HepG2 (cell line): ENCODE measurements at regions not wholly inside any gene's neighbourhood (a gene's known extent, or its start where the extent isn't known, plus 50 kb on each side); places are given as distances from the start of the nearest gene placed in this dataset.

Source experiments
- ATAC-seq: fragments of 200-7000 bp; cut with Tn5 transposase; 3 replicates; pipeline ENCODE4 v1.9.1; 2020; ENCODE audit warnings: mild to moderate bottlenecking, moderate library complexity
- BruUV-seq: library from RNA; stranded (reverse); fragments of 400-500 nt; replicated peaks from 2 replicates; lab custom pipeline; 2021; lab: Mats Ljungman, UMichigan
- CTCF ChIA-PET: fragments of 300-600 bp; formaldehyde crosslinking; extraction: SDS; loops from one replicate; lab custom pipeline; 2021; ENCODE audit warnings: low total read pairs, inconsistent platforms, low intra/inter-chr PET ratio; lab: Yijun Ruan, JAX
- POLR2A ChIA-PET: fragments of 350-600 bp; sonication (Branson Sonifier 250); formaldehyde crosslinking; loops from one replicate; lab custom pipeline; 2020; ENCODE audit warnings: antibody characterized with exemption, inconsistent platforms; lab: Yijun Ruan, JAX
- DNase-seq: peaks from one replicate; pipeline ENCODE4 v3.0.0-alpha.2; 2015; ENCODE audit warnings: low spot score
- FAIRE-seq: peaks from 3 replicates; lab custom pipeline; 2011; peaks lifted over from hg19 to GRCh38; lab: Jason Lieb, UNC
- H2AFZ ChIP-seq: one replicate; pipeline ENCODE4 v1.6.1; 2011; ENCODE audit warnings: low read length, inconsistent platforms
- H3K27ac ChIP-seq: fragments of 300-600 bp; 3 replicates; pipeline ENCODE4 v1.8.0; 2011; ENCODE audit warnings: mixed run types, mild to moderate bottlenecking, mixed read lengths, low read length, inconsistent platforms; ENCODE audit not compliant: insufficient read depth; ENCODE audit errors: extremely low read length
- H3K27me3 ChIP-seq, 2 experiments: fragments of 200-600 bp in 1 of 2; 2 replicates in 1 of 2; 3 replicates in 1 of 2; pipeline versions ENCODE4 v1.6.0 to v1.8.0; 2011; ENCODE audit warnings: low read length in 2 of 2, mild to moderate bottlenecking in 2 of 2, moderate library complexity in 2 of 2, inconsistent platforms in 1 of 2; ENCODE audit not compliant: insufficient read depth in 2 of 2, control insufficient read depth in 1 of 2
- H3K36me3 ChIP-seq, 2 experiments: fragments of 200-600 bp in 1 of 2; replicated peaks in 1 of 2; 2 replicates in 1 of 2; 3 replicates in 1 of 2; pipeline versions ENCODE4 v1.5.1 to v1.8.0; 2011; ENCODE audit warnings: low read length in 2 of 2, inconsistent platforms in 1 of 2; ENCODE audit not compliant: insufficient read depth in 2 of 2, control insufficient read depth in 1 of 2
- H3K4me1 ChIP-seq: 2 replicates; pipeline ENCODE4 v1.5.1; 2012; ENCODE audit warnings: low read length, inconsistent platforms; ENCODE audit not compliant: insufficient read depth
- H3K4me2 ChIP-seq: 2 replicates; pipeline ENCODE4 v1.6.0; 2011; ENCODE audit warnings: low read depth, low read length, inconsistent platforms
- H3K4me3 ChIP-seq, 3 experiments: fragments of 200-600 bp in 1 of 3; sonication (generic), shearing (Covaris generic) in 1 of 3; replicated peaks in 1 of 3; 2 replicates each; pipeline ENCODE4 v1.5.1; 2011 to 2016; ENCODE audit warnings: low read length in 3 of 3, inconsistent platforms in 2 of 3, low read depth in 2 of 3, mild to moderate bottlenecking in 2 of 3, control low read depth in 1 of 3, mixed read lengths in 1 of 3; ENCODE audit not compliant: insufficient read depth in 1 of 3
- H3K79me2 ChIP-seq: one replicate; pipeline ENCODE4 v1.6.1; 2011; ENCODE audit warnings: low read length, inconsistent platforms; ENCODE audit not compliant: insufficient read depth
- H3K9ac ChIP-seq: 2 replicates; pipeline ENCODE4 v1.6.0; 2011; ENCODE audit warnings: mild to moderate bottlenecking, low read depth, low read length, inconsistent platforms; ENCODE audit not compliant: insufficient read depth
- H3K9me3 ChIP-seq: 2 replicates; pipeline ENCODE4 v1.5.1; 2012; ENCODE audit warnings: mild to moderate bottlenecking, low read length
- H4K20me1 ChIP-seq: 2 replicates; pipeline ENCODE4 v1.6.0; 2011; ENCODE audit warnings: inconsistent platforms, mild to moderate bottlenecking, low read length, moderate library complexity; ENCODE audit not compliant: insufficient read depth
- AKNA ChIP-seq: sonication (generic); formaldehyde crosslinking; IDR thresholded peaks from 2 replicates; pipeline ENCODE4 v1.4.0; 2020; ENCODE audit warnings: missing genetic modification reagents, borderline replicate concordance
- ARHGAP35 ChIP-seq: sonication (generic); formaldehyde crosslinking; IDR thresholded peaks from 2 replicates; pipeline ENCODE4 v1.9.0; 2022; ENCODE audit warnings: mild to moderate bottlenecking, inconsistent platforms, moderate library complexity, missing genetic modification reagents, borderline replicate concordance
- GATA4 ChIP-seq: sonication (generic); IDR thresholded peaks from 2 replicates; pipeline ENCODE4 v1.6.1; 2016; ENCODE audit warnings: antibody characterized with exemption, low read depth, borderline replicate concordance
- MAFF ChIP-seq: IDR thresholded peaks from 2 replicates; pipeline ENCODE4 v1.6.1; 2011; ENCODE audit warnings: low read depth, low read length, improper control_type of control experiment
- MEIS2 ChIP-seq: sonication (generic); formaldehyde crosslinking; IDR thresholded peaks from 2 replicates; pipeline ENCODE4 v1.9.0; 2021; ENCODE audit warnings: mild to moderate bottlenecking, missing genetic modification reagents
- REL ChIP-seq: sonication (generic); formaldehyde crosslinking; conservative IDR thresholded peaks from 2 replicates; pipeline ENCODE4 v1.8.0; 2022; ENCODE audit warnings: mild to moderate bottlenecking, missing genetic modification reagents, moderate library complexity
- SIX4 ChIP-seq: sonication (generic); formaldehyde crosslinking; IDR thresholded peaks from 2 replicates; pipeline ENCODE4 v1.4.0; 2020; ENCODE audit warnings: missing genetic modification reagents
- ZNF607 ChIP-seq: sonication (generic); formaldehyde crosslinking; IDR thresholded peaks from 2 replicates; pipeline ENCODE4 v1.5.1; 2020; ENCODE audit warnings: missing genetic modification reagents, mild to moderate bottlenecking, borderline replicate concordance
- ZNF746 ChIP-seq: sonication (generic); formaldehyde crosslinking; IDR thresholded peaks from 2 replicates; pipeline ENCODE4 v1.8.0; 2022; ENCODE audit warnings: mild to moderate bottlenecking, missing genetic modification reagents
- ZSCAN21 ChIP-seq: sonication (generic); formaldehyde crosslinking; IDR thresholded peaks from 2 replicates; pipeline ENCODE4 v1.8.0; 2022; ENCODE audit warnings: mild to moderate bottlenecking, missing genetic modification reagents, moderate library complexity, borderline replicate concordance
- WGBS: methylation state at CpG from one replicate; pipeline ENCODE4 v1.1.6; 2017; ENCODE audit warnings: low lambda C conversion rate; 5-methylcytosine and 5-hydroxymethylcytosine counted together
- in situ Hi-C: cut with HindIII; loops from 2 replicates; pipeline ENCODE4 v1.10.0; 2017; ENCODE audit warnings: low pct_unique_long_range_greater_than_20kb; ENCODE audit not compliant: extremely low pct_ligation_motif_present
- intact Hi-C: fragments of 100-400 bp; cut with micrococcal nuclease; formaldehyde crosslinking; loops from one replicate; pipeline ENCODE4 v1.10.0; 2022; ENCODE audit not compliant: unreplicated experiment

- POLR2A ChIA-PET: no interaction called here
- no peak for DNase-seq
- TF ChIP-seq ARHGAP35 (CRISPR knock-in tag): no peak
- TF ChIP-seq ZNF746 (CRISPR knock-in tag): no peak
- no peak for TF ChIP-seq SIX4
- no peak for TF ChIP-seq MAFF
- TF ChIP-seq ZNF607 (CRISPR knock-in tag): no peak
- H3K9me3 ChIP-seq: no peaks in the 10 kb centered on the region
- no peak overlapping the region for H3K9ac ChIP-seq
- H3K4me1 ChIP-seq: no peaks in the 10 kb centered on the region; the same call in 1 of the 2 replicates
- no peaks in the 10 kb centered on the region for H3K79me2 ChIP-seq
- no peak overlapping the region for H3K4me2 ChIP-seq
- CTCF ChIA-PET: no interaction called here
- no peaks in the 10 kb centered on the region for H3K36me3 ChIP-seq
- FAIRE-seq: no peak
- BruUV-seq: no TSS peak
- H3K27me3 ChIP-seq: no peaks in the 10 kb centered on the region; a peak in 1 of 5 replicates
- H3K27ac ChIP-seq: no peak overlapping the region
- no peak for ATAC-seq
- 0% methylated on average over 2 of the region's 2 CpGs for WGBS
- H4K20me1 ChIP-seq: no peaks in the 10 kb centered on the region
- no peak overlapping the region for H3K4me3 ChIP-seq
- in situ Hi-C loops: no loop called here
- no peak overlapping the region for H2AFZ ChIP-seq
- intact Hi-C loops: no loop called here
Measured at GRCh38 chr7:23968791-23969190, 258.8 kb downstream of the STK31 start.

- H3K9ac ChIP-seq: no peak overlapping the region
- TF ChIP-seq REL (no peak), GATA4 (no peak), ZSCAN21 (CRISPR knock-in tag) (no peak), MEIS2 (CRISPR knock-in tag) (no peak), AKNA (CRISPR knock-in tag) (no peak)
- TF ChIP-seq, all 625 proteins: peak for 0
- no peaks in the 10 kb centered on the region; a peak in 1 of 5 replicates for H3K27me3 ChIP-seq
- intact Hi-C loops: no loop called here
- no peaks in the 10 kb centered on the region for H3K36me3 ChIP-seq
- H4K20me1 ChIP-seq: no peaks in the 10 kb centered on the region
- ChIA-PET CTCF (no interaction called here), POLR2A (no interaction called here)
- H3K4me2 ChIP-seq: no peak overlapping the region
- BruUV-seq: no TSS peak
- H2AFZ ChIP-seq: no peak overlapping the region
- in situ Hi-C loops: no loop called here
- H3K27ac ChIP-seq: no peak overlapping the region
- no peak for FAIRE-seq
- DNase-seq: no peak
- 35% methylated on average over 3 of the region's 3 CpGs for WGBS
- no peaks in the 10 kb centered on the region; the same call in 1 of the 2 replicates for H3K4me1 ChIP-seq
- ATAC-seq: no peak
- H3K4me3 ChIP-seq: no peak overlapping the region
- H3K9me3 ChIP-seq: no peaks in the 10 kb centered on the region
- no peaks in the 10 kb centered on the region for H3K79me2 ChIP-seq
Measured at GRCh38 chr7:23969443-23969842, 259.4 kb downstream of the STK31 start.
